Astrocyte of the cerebellum (primary cell): ENCODE measurements at regions not wholly inside any gene's neighbourhood (a gene's known extent, or its start where the extent isn't known, plus 50 kb on each side); places are given as distances from the start of the nearest gene placed in this dataset.

Experiments
- DNase-seq: peaks from one replicate; pipeline ENCODE4 v3.0.0-alpha.2; 2011; ENCODE audit warnings: low read depth
- H3K4me3 ChIP-seq: 2 replicates; pipeline ENCODE4 v1.5.1; 2011; ENCODE audit warnings: mild to moderate bottlenecking, low read depth, low read length, moderate library complexity
- in situ Hi-C: cut with HindIII; loops from 2 replicates; pipeline ENCODE4 v1.10.0; 2017; ENCODE audit warnings: low sequenced_read_pairs
- TF ChIP-seq, protein P1 (sequence below): IDR thresholded peaks from 2 replicates; pipeline ENCODE4 v1.5.1; 2012; ENCODE audit warnings: low read length, low read depth, moderate library complexity, mild to moderate bottlenecking; ENCODE audit errors: missing control alignments

DNA sequence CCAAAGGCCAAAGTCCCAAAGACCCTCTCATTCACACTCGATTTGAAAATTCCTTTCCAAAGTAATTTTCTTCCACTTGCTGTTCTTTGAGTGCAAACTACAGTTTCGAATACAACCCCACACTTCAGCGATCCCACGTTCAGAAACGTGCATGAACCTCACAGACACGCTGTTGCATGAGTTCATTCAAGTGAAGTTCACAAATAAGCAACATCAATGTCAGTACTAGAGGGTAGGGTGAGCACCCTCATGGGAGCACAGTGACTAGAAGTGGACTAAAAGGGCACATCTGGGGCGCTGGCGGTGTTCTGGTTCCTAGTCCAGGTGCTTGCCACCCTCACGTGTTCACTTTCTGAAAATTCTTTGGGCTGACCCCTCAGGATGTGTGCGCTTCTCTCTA is 59.0 kb downstream of the FAM50B start:
- in situ Hi-C loops, result no loop called here
- TF ChIP-seq, protein P1, sequence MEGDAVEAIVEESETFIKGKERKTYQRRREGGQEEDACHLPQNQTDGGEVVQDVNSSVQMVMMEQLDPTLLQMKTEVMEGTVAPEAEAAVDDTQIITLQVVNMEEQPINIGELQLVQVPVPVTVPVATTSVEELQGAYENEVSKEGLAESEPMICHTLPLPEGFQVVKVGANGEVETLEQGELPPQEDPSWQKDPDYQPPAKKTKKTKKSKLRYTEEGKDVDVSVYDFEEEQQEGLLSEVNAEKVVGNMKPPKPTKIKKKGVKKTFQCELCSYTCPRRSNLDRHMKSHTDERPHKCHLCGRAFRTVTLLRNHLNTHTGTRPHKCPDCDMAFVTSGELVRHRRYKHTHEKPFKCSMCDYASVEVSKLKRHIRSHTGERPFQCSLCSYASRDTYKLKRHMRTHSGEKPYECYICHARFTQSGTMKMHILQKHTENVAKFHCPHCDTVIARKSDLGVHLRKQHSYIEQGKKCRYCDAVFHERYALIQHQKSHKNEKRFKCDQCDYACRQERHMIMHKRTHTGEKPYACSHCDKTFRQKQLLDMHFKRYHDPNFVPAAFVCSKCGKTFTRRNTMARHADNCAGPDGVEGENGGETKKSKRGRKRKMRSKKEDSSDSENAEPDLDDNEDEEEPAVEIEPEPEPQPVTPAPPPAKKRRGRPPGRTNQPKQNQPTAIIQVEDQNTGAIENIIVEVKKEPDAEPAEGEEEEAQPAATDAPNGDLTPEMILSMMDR, result no peak
- no peak for DNase-seq
- no peak overlapping the region for H3K4me3 ChIP-seq

DNA sequence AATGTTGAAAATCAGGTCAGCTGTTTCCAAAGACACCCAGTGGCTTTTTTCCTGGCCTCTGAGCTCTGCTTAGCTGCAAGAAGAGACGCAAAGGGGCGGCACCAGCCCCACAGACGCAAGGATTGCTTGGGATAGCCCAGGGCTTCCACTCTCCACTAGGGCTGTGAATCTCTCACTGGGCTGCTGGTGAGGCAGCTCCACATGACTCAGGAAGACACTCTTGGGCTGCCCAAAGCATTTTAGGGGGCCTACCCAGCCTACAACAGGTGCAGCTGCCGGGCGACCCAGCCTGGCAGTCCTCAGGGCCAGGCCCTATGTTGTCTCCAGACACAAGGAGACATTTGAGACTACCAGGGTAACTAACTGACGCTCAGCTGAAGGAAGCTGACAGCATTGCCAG is 59.8 kb downstream of the FAM50B start:
- DNase-seq, result no peak
- no peak overlapping the region for H3K4me3 ChIP-seq
- in situ Hi-C loops, result no loop called here
- TF ChIP-seq, protein P1, result no peak

DNA sequence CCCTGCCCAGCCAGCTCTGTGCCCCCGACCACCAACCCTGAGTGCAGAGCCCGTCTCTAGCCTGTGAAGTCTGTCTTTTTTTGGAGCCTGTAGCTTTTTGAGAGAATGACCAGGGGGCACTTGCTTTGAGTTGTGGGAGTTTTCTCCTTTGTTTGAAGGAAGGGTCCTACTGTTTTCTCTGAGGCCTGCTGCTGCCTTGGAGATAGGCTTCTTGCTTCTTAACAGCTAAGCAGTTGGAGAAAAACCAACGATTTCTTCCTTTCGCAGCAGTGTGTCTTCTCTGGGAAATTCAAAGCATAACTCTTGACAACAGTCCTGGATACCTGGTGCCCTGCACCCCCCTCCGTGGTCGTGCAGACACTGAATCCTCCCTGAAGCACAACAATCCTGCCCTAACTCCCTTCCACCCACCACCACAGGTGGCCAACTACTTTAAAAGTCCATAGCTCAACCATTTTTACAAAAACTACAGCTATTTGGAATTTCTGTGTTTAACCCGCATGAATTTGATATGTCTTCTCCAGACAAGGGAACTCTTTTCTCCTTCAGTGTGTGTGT is 61.0 kb downstream of the FAM50B start:
- no peak overlapping the region for H3K4me3 ChIP-seq
- no peak for DNase-seq
- TF ChIP-seq, protein P1, result no peak
- in situ Hi-C loops, result no loop called here

- no peak overlapping the region for H3K4me3 ChIP-seq
- TF ChIP-seq, protein P1, result no peak
- no peak for DNase-seq
- in situ Hi-C loops, result no loop called here
Measured at GRCh38 chr6:3911130-3911529, 62.0 kb downstream of the FAM50B start.

- TF ChIP-seq, protein P1, result no peak
- H3K4me3 ChIP-seq, result no peak overlapping the region
- no peak for DNase-seq
- in situ Hi-C loops, result no loop called here
Measured at GRCh38 chr6:3911614-3912336, 62.6 kb downstream of the FAM50B start.

DNA sequence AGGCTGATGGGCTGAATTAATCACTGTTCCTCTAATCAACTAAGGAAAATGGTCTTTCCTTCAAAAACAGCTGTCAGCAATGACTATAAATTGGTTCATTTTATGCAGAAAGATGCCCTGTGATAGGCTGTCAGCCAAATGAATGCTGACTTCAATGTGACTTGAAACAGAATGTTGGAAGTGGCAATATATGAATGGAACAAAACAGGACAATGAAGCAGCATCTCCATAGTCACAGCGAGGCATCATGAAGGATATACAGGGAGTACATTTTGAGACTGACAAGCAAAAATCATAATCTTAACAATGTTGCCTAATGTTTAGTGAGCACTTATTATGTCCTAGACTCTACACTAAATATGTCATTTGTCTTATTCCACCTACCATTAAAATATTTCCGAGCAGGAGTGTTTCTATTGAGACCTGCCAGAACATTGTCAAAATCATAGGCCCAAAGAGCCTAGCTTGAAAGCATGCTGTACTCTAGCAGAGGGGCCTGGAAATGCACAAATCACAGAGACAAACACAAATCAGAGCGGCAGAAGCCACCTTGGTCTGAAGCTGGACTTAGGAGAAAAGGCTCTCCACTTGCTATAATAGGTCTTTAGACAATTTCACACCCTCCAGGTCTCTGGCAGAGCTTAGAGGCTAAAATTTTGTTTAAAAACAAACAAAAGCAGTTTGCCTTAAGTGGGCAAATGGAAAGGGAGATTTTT is 63.3 kb downstream of the FAM50B start:
- DNase-seq, result no peak
- in situ Hi-C loops, result no loop called here
- TF ChIP-seq, protein P1, result no peak
- no peak overlapping the region for H3K4me3 ChIP-seq
